Skin epidermis (tissue), 12 donors: ENCODE measurements at regions not wholly inside any gene's neighbourhood (a gene's known extent, or its start where the extent isn't known, plus 50 kb on each side); places are given as distances from the start of the nearest gene placed in this dataset.

Experiments
- H3K27ac ChIP-seq, 21 experiments: fragments of 200-600 bp; sonication (generic) in 11 of 21; one replicate each; pipeline ENCODE4 v1.5.0; 2020; ENCODE audit warnings: mild to moderate bottlenecking in 3 of 21, inconsistent platforms in 2 of 21, moderate library complexity in 2 of 21
- H3K4me3 ChIP-seq, 7 experiments: fragments of 200-600 bp; sonication (generic) in 2 of 7; one replicate each; pipeline ENCODE4 v1.5.0; 2020; ENCODE audit warnings: inconsistent platforms in 2 of 7, mild to moderate bottlenecking in 2 of 7, moderate library complexity in 1 of 7

DNA sequence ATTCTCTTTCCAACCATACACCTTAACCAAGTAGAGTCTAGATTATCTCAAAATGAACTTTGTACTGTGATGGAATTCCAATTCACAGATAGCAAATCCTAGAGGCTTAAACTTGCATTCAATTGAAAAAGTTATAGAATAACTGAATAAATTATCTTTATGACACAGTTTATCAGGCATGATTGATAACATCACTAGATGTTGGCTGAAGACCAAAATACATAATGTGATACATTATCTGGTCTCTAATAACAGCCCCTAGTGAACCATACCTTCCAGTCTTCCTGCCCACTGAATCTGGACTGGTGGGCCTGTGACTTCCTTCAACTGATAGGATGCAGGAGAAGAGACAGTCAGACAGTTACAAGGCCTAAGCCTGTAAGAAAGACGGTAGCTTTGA lies 165.2 kb upstream of the CMC1 start:
- Histone ChIP-seq H3K27ac (no peak overlapping the region), H3K4me3 (no peak overlapping the region)

DNA sequence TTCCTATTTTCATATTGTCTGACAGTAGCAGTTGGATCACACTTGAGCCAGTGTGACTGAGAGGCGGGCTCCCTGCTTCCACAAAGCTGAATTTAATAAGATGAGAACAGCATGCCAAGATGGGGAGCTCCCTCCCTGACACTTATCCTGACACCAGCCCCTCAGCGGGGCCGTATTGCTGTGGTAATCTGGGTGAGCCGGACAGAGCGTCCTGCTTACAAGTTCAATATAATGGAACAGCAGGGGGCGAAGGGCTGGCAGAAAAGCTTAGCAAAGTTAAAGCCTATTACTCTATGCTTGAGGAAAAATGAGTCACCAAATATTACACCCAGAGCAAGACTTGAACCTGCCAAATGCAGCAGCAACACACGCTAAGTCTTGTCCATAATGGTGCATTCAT lies 163.8 kb upstream of the CMC1 start:
- Histone ChIP-seq H3K27ac (no peak overlapping the region), H3K4me3 (no peak overlapping the region)

- no peak overlapping the region for H3K4me3 ChIP-seq
- H3K27ac ChIP-seq = no peak overlapping the region
These were observed 162.9 kb upstream of the CMC1 start for GRCh38 chr3:28078536-28078935.

GRCh38 chr3:28080716-28081115 lies 160.7 kb upstream of the CMC1 start:
- H3K27ac ChIP-seq = no peak overlapping the region
- no peak overlapping the region for H3K4me3 ChIP-seq

DNA sequence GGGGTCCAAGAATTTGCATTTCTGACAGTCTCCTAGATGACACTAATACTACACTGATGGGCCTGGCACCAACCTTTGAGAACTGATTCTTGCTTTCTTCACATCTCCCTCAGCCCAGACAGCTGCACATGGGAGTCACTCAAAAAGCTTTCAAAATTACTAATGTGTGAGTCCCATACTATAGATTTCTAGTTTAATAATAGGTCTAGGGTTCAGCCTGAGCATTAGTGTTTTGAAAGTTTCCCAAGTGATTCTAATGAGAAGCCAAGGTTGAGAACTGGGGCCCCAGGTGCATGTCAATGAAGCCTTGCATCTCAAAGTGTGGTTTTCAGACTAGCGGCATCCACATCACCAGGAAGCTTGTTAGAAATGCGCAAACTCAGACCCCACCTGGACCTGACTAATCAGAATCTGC lies 159.9 kb upstream of the CMC1 start:
- Histone ChIP-seq H3K27ac (no peak overlapping the region), H3K4me3 (no peak overlapping the region)

DNA sequence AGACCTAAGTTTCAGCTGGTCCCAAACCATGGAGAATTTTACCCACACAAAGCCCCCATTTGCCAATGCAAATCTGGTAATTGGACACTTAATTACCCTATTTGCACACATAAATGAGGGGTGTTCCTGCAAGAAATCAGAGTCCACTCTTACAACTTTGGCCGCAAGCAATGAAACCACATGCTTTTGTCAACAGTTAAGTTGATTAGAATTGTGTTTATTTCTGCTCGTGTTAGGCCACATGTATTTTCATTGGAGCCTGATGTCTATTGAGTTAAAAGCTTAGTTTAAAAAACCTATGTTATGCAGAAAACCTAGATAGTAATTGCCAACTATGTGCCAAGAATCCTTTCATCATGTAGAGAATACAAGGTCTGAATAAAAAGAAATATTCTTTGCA lies 153.8 kb upstream of the CMC1 start:
- no peak overlapping the region for H3K27ac ChIP-seq
- H3K4me3 ChIP-seq = no peak overlapping the region

DNA sequence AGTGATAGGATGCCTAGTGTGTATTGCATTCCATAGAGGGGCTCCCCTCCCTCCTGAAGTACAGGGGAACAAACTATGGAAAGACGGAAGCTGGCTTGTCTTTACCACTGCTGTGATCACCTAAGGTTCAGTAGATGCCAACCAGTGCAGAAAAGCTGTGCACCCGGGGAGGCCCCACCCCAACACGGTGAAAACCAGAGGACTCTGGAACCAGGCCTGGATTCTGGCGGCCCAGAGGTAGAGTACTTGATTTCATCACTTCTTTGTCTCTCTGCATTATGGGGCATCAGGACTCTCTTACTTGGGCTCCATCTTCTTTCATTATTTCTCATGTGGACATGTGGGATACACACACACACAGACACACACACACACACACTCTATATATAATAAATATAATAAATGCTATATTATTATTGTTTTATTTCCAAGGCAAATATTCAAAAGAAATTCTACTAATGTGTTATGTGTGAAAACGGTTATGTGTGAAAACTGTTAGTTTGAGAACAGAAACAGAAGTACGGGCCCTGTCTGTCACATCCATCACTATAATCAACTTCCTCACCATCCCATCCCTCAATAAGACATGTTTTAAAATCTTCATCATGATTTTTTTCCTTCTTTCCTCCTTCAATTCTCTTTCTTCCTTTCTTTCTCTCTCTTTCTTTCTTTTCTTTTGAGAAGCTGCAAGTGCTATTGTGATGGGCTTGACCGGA lies 152.4 kb upstream of the CMC1 start:
- no peak overlapping the region for H3K4me3 ChIP-seq
- no peak overlapping the region for H3K27ac ChIP-seq

- no peak overlapping the region for H3K4me3 ChIP-seq
- no peak overlapping the region for H3K27ac ChIP-seq
These were observed 151.9 kb upstream of the CMC1 start for GRCh38 chr3:28089527-28089897.

- H3K4me3 ChIP-seq = no peak overlapping the region
- no peak overlapping the region for H3K27ac ChIP-seq
These were observed 142.1 kb upstream of the CMC1 start for GRCh38 chr3:28099296-28099695.

GRCh38 chr3:28101705-28102104 lies 139.7 kb upstream of the CMC1 start:
- H3K4me3 ChIP-seq = no peak overlapping the region
- no peak overlapping the region for H3K27ac ChIP-seq

DNA sequence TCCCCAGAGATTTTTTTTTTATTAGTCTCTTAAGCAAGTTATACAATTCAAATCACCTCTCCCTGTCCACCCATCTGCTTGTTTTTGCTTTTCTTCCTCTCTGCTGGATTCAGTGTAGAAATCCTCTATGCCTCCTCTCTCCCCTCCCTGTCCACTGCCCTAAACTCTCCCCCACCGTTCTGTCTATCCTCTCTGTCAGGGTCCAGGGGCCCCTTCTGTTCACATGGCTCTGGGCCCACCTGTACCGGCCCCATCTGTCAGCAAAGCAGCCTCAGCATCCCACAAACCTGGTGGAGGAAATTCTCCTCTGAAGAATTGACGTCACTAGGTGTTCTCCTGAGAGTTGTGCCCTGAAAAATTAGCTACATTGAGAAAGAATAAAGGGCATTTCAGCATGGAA lies 137.6 kb upstream of the CMC1 start:
- no peak overlapping the region for H3K27ac ChIP-seq
- no peak overlapping the region for H3K4me3 ChIP-seq

- Histone ChIP-seq H3K27ac (no peak overlapping the region), H3K4me3 (no peak overlapping the region)
These were observed 136.4 kb upstream of the CMC1 start for GRCh38 chr3:28104896-28105534.

GRCh38 chr3:28109829-28110228 lies 131.6 kb upstream of the CMC1 start:
- H3K4me3 ChIP-seq = no peak overlapping the region
- no peak overlapping the region for H3K27ac ChIP-seq

DNA sequence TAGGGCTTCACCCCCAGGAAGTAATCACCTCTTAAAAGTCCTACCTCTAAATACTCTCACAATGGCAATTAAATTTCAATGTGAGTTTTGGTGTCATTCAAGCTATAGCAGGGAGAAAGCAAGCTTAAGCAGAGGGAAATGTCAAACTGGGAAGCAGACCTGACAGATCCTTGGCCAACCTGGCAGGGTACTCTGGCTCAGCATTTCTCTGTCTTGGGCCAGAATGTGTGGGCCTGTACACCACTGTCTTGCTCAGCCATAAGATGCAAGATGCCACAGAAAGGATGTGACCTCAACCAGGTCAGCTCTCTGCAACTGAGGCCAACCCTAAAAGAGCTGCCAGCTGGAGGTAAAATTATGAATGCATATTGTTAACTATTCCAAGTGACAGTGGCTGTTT lies 130.6 kb upstream of the CMC1 start:
- H3K4me3 ChIP-seq = no peak overlapping the region
- no peak overlapping the region for H3K27ac ChIP-seq

DNA sequence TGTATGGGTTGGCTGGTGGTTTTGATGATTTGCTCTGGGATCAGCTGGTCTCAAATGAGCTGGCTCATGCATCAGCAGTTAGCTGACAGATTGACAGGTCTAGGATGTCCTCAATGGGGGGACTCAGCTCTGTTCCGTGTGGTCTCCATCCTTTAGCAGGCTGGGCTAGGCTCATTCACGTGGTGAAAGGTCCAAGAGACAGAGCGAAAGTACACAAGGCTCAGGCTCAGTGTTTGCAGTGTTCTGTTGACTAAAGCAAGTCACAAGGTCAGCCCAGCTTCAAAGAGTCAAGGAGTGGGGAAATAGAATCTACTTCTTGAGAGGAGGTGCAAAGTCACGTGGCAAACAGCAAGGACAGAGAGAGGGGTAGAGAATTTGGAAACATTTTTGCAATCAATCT lies 126.5 kb upstream of the CMC1 start:
- Histone ChIP-seq H3K27ac (no peak overlapping the region), H3K4me3 (no peak overlapping the region)

DNA sequence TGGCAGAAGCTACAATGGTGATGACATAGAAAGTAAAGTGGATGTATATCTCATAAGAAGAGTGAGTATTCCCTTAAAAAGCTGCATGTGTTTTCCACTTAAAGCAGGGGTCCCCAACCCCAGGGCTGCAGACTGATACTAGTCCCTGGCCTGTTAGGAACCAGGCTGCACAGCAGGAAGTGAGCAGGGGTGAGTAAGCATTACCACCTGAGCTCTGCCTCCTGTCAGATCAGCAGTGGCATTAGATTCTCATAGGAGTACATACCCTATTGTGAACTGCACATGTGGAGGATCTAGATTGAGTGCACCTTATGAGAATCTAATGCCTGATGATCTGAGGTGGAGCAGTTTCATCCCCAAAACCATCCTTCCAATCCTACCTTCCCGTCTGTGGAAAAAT lies 126.1 kb upstream of the CMC1 start:
- Histone ChIP-seq H3K27ac (no peak overlapping the region), H3K4me3 (no peak overlapping the region)

GRCh38 chr3:28117598-28117997 lies 123.8 kb upstream of the CMC1 start:
- Histone ChIP-seq H3K4me3 (no peak overlapping the region), H3K27ac (no peak overlapping the region)

GRCh38 chr3:28118087-28118486 lies 123.3 kb upstream of the CMC1 start:
- no peak overlapping the region for H3K4me3 ChIP-seq
- no peak overlapping the region for H3K27ac ChIP-seq

DNA sequence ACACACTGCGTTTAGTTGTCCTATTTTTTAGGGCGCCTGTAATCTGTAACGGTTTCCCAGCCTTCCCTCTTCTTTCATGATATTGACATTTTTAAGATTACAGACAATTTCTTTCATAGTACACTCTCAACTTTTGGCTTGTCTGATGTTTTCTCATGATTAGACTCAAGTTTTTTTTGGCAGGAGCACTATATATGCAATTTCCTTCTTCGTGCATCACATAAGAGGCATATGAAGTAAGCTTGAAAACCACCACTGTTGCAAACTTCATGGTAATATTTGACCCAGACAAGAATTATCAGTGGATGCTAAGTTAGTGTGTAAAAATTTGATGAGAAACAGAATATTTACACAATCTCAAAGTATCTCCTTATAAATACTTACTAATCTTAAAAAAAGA lies 119.2 kb upstream of the CMC1 start:
- no peak overlapping the region for H3K4me3 ChIP-seq
- no peak overlapping the region for H3K27ac ChIP-seq

DNA sequence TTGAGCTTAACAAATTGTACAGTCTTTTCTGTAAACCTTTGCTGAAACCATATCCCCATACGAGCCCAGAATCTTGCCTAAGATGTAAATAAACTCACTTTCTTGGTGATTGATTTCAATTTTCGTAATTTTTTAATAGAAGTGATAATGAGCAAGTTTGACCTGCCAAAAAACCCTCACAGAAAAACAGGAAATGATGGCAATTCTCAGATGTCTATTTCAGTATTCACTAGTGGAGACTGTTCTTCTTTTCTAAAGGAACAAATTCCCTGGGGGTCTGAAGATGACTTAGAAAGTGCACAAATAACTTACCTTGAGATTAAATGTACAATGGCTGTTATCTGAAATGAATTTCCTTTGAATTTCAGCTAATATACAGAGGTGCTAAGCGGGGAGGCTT lies 116.5 kb upstream of the CMC1 start:
- Histone ChIP-seq H3K27ac (no peak overlapping the region), H3K4me3 (no peak overlapping the region)

DNA sequence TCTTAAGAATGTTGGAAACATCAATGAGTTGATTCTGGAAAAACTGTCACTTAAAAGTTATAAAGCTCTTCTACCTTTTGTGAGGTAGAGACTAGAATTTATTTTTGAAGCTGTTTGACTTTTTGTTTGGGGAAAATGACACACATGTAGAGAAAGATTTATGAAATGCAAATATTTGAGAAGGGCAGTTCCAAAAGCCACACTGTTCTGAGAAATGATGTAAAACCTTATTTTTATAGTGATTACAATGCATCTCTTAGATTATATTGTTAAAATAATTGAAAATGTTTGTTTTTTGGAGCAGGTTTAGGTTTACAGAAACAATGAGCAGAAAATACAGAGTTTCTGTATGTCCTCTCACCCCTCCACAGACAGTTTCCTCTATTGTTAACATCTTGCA lies 116.1 kb upstream of the CMC1 start:
- Histone ChIP-seq H3K27ac (no peak overlapping the region), H3K4me3 (no peak overlapping the region)

- Histone ChIP-seq H3K27ac (no peak overlapping the region), H3K4me3 (no peak overlapping the region)
These were observed 110.6 kb upstream of the CMC1 start for GRCh38 chr3:28130836-28131235.
